Upper lobe of left lung (tissue), 6 donors: ENCODE measurements at regions not wholly inside any gene's neighbourhood (a gene's known extent, or its start where the extent isn't known, plus 50 kb on each side); places are given as distances from the start of the nearest gene placed in this dataset.
A peak's percentile ranks its signal among the peaks of the same experiment; 100 is the strongest.

Experiments
- ATAC-seq, 2 donors: fragments of 200-7000 bp; cut with Tn5 transposase; one replicate each; pipeline ENCODE4 v1.9.1; 2022; ENCODE audit warnings: mild to moderate bottlenecking in 2 of 2, moderate library complexity in 2 of 2; ENCODE audit not compliant: low FRiP score in 2 of 2
- DNase-seq, 2 donors: peaks; one replicate each; pipeline ENCODE4 v3.0.0-alpha.2; 2019 to 2020
- H3K27ac ChIP-seq, 4 donors: fragments of 200-600 bp; sonication (generic); one replicate each; pipeline ENCODE4 v1.5.1; 2016 to 2019
- H3K27me3 ChIP-seq, 4 donors: fragments of 200-600 bp; sonication (generic); one replicate each; pipeline ENCODE4 v1.5.1; 2017 to 2019
- H3K36me3 ChIP-seq, 4 donors: fragments of 200-600 bp; sonication (generic); one replicate each; pipeline ENCODE4 v1.5.1; 2016 to 2019
- H3K4me1 ChIP-seq, 4 donors: fragments of 200-600 bp; sonication (generic); one replicate each; pipeline ENCODE4 v1.5.1; 2018 to 2019
- H3K4me3 ChIP-seq, 4 donors: fragments of 200-600 bp; sonication (generic); one replicate each; pipeline ENCODE4 v1.5.1; 2017 to 2019; ENCODE audit warnings: mild to moderate bottlenecking in 2 of 4, moderate library complexity in 1 of 4
- H3K9me3 ChIP-seq, 4 donors: fragments of 200-600 bp; sonication (generic); one replicate each; pipeline ENCODE4 v1.5.1; 2018 to 2019
- EP300 ChIP-seq, 4 donors: sonication (generic); formaldehyde crosslinking; IDR thresholded peaks; one replicate each; pipeline ENCODE4 v1.5.1; 2017; ENCODE audit warnings: antibody characterized with exemption in 4 of 4, control low read depth in 2 of 4
- POLR2A ChIP-seq, 4 donors: fragments of 450-650 bp; IDR thresholded peaks; one replicate each; pipeline ENCODE4 v1.5.1; 2016 to 2017; ENCODE audit warnings: antibody characterized with exemption in 4 of 4, mild to moderate bottlenecking in 2 of 4
- POLR2AphosphoS5 ChIP-seq, 2 donors: sonication (generic); formaldehyde crosslinking; IDR thresholded peaks; one replicate each; pipeline ENCODE4 v1.5.1; 2017; ENCODE audit warnings: antibody characterized with exemption in 2 of 2
- WGBS, 2 donors: methylation state at CpG; one replicate each; pipeline ENCODE4 v1.1.5; 2017 to 2018; 5-methylcytosine and 5-hydroxymethylcytosine counted together
- TF ChIP-seq, protein P1 (sequence below), 6 experiments: fragments of 450-650 bp in 4 of 6; fragments of 200-600 bp in 2 of 6; sonication (generic) in 2 of 6; IDR thresholded peaks; one replicate each; pipeline ENCODE4 v1.5.1; 2016 to 2019; ENCODE audit warnings: antibody characterized with exemption in 6 of 6
- donor health status: DM: no; HTN: no; CAD: no; lungs with moderate emphysema.
- donor health status: DM: no; HTN: yes; CAD: no; lungs with severe emphysema.

- 35 to 57% methylated on average over 5 of the region's 5 CpGs for WGBS, 2 donors
- TF ChIP-seq POLR2AphosphoS5 (IDR thresholded peaks at IDR 0.05): no peak
- no peak for TF ChIP-seq POLR2A (IDR thresholded peaks at IDR 0.05)
- TF ChIP-seq EP300 (IDR thresholded peaks at IDR 0.05): no peak
- TF ChIP-seq, protein P1, sequence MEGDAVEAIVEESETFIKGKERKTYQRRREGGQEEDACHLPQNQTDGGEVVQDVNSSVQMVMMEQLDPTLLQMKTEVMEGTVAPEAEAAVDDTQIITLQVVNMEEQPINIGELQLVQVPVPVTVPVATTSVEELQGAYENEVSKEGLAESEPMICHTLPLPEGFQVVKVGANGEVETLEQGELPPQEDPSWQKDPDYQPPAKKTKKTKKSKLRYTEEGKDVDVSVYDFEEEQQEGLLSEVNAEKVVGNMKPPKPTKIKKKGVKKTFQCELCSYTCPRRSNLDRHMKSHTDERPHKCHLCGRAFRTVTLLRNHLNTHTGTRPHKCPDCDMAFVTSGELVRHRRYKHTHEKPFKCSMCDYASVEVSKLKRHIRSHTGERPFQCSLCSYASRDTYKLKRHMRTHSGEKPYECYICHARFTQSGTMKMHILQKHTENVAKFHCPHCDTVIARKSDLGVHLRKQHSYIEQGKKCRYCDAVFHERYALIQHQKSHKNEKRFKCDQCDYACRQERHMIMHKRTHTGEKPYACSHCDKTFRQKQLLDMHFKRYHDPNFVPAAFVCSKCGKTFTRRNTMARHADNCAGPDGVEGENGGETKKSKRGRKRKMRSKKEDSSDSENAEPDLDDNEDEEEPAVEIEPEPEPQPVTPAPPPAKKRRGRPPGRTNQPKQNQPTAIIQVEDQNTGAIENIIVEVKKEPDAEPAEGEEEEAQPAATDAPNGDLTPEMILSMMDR (IDR thresholded peaks at IDR 0.05): no peak
- no peaks in the 10 kb centered on the region for H3K27me3 ChIP-seq
- ATAC-seq (peak in 1 of 2 donors; percentile 16), DNase-seq (peak in 1 of 2 donors; percentile 49)
- H3K36me3 ChIP-seq: no peaks in the 10 kb centered on the region
- no peak overlapping the region for H3K4me3 ChIP-seq
- H3K4me1 ChIP-seq: peaks cover 0 to 7% (median 1%) of the 10 kb centered on the region in 4 donors
- H3K27ac ChIP-seq: peak overlapping the region in 1 of 4 donors; percentile 28
- H3K9me3 ChIP-seq: no peaks in the 10 kb centered on the region
These were observed 94.5 kb upstream of the ZNF827 start for GRCh38 chr4:146033149-146033548.

DNA sequence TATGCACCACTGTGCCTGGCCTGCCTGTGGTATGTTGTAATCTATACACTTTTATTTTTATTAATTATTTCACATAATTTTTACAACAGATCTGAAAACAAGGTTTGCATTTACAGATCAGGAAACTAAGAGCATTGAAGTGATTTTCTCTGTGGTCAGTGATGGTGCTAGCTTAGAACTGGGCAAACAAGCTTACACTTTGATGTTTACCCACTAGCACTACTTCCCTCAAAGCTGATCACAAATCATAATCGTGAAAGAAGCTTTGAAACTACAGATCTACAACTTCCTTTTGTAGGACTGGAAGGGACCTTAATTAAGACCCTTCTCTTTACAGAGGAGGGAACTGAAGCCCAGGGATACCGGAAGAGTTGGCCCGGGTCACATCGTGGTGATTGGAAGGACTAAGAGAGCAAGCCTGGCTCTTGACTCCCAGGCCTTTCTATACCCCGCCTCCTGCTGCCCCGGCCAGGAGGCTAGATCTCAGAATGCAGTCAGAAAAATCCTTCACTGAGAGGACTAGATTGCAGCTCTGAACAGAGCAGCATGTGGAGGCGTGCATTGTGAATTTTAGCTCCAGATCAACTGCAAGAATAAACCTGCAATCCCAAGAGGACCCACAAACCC, 93.7 kb upstream of the ZNF827 start:
- peak in 1 of 2 donors; percentile 43 for ATAC-seq
- H3K4me3 ChIP-seq: no peak overlapping the region

DNA sequence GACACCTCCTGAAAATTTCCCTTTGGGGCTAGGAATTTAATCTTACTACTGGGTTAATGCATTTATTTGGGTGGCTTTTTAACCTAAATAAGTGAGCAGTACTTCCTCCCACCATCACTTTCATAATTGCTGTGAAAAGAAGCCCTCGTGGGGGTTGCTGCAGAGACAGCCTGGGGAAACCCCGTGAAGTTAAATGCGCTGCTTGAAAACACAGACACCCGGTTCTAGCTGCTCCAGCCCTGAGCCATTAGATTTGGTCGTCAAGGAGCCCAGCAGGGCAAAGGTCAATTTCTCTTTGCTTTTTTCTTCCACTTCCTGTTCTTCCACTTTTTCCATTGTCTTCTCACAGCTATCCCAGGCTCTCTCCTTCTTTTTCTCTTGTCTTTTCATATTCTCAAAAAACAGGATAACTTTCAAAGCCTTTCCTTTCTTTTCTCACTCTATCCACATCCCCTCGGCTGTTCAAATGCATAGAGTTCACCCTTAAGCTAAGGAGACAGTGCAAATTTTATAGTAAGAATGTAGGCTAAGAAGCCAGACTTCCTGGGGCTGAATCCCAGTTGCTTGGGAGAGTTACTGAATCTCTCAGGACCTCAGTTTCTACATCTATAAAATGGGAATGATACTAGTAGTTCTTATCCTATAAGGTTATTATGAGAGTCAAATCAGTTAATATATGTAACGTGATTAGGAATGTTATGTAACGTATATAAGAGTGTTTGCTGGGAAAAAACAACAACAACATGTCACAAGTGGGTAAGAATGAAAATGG, 91.5 kb upstream of the ZNF827 start:
- no peak for DNase-seq
- TF ChIP-seq POLR2A (IDR thresholded peaks at IDR 0.05) (no peak), EP300 (IDR thresholded peaks at IDR 0.05) (no peak), POLR2AphosphoS5 (IDR thresholded peaks at IDR 0.05) (no peak)
- TF ChIP-seq, protein P1 (IDR thresholded peaks at IDR 0.05): no peak
- Histone ChIP-seq H3K4me3 (no peak overlapping the region), H3K36me3 (no peaks in the 10 kb centered on the region), H3K9me3 (no peaks in the 10 kb centered on the region), H3K27me3 (no peaks in the 10 kb centered on the region), H3K4me1 (peaks cover 0 to 7% (median 1%) of the 10 kb centered on the region in 4 donors), H3K27ac (no peak overlapping the region)
- ATAC-seq: no peak
- WGBS, 2 donors: 42 to 46% methylated on average over 8 of the region's 8 CpGs

More for the DNA sequence above, 93.7 kb upstream of the ZNF827 start:
- Histone ChIP-seq H3K27me3 (no peaks in the 10 kb centered on the region), H3K9me3 (no peaks in the 10 kb centered on the region), H3K36me3 (no peaks in the 10 kb centered on the region), H3K4me1 (peaks cover 0 to 7% (median 1%) of the 10 kb centered on the region in 4 donors), H3K27ac (peak overlapping the region in 1 of 4 donors; percentile 28)
- DNase-seq: no peak
- 48% methylated on average over 7 of the region's 7 CpGs for WGBS, 2 donors
- TF ChIP-seq POLR2A (IDR thresholded peaks at IDR 0.05) (no peak), EP300 (IDR thresholded peaks at IDR 0.05) (no peak)
- TF ChIP-seq, protein P1 (IDR thresholded peaks at IDR 0.05): no peak

DNA sequence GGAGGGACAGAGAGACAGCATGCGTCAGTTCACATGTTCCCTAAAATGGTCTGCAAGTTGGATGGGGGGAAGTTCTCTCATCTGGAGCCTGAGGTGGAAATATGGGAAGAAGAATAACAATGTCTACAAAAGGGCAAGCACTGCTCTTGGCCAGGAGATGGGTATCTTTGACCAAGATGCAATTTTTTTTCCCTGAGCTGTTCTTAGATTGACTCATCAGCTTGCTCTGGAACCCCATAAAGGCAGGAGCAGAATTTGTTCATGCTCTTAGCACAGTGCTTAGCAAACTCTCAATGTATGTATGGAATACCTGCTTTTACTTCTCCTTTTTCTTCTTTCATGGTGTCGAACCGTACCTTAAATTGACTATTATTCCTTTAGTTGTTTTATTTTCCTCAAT, 90.5 kb upstream of the ZNF827 start:
- TF ChIP-seq POLR2A (IDR thresholded peaks at IDR 0.05) (no peak), POLR2AphosphoS5 (IDR thresholded peaks at IDR 0.05) (no peak), EP300 (IDR thresholded peaks at IDR 0.05) (no peak)
- TF ChIP-seq, protein P1 (IDR thresholded peaks at IDR 0.05): no peak
- ATAC-seq: no peak
- no peak overlapping the region for H3K27ac ChIP-seq
- H3K4me1 ChIP-seq: peaks cover 0 to 7% (median 1%) of the 10 kb centered on the region in 4 donors
- no peak overlapping the region for H3K4me3 ChIP-seq
- no peaks in the 10 kb centered on the region for H3K36me3 ChIP-seq
- no peak for DNase-seq
- H3K27me3 ChIP-seq: no peaks in the 10 kb centered on the region
- H3K9me3 ChIP-seq: no peaks in the 10 kb centered on the region
- 74 to 95% methylated on average over 3 of the region's 3 CpGs for WGBS, 2 donors
